GM18519 (cell line): ENCODE measurements at regions not wholly inside any gene's neighbourhood (a gene's known extent, or its start where the extent isn't known, plus 50 kb on each side); places are given as distances from the start of the nearest gene placed in this dataset.
"Not testable (repeated sequence)": the region's sequence is repeated elsewhere in the genome, so short reads cannot be mapped to it uniquely, and the experiment has no call there.

ENCODE experiments used
- ATAC-seq: cut with Tn5 transposase; IDR thresholded peaks from one replicate; pipeline ENCODE4 v1.9.1; 2021; ENCODE audit warnings: mild to moderate bottlenecking, moderate library complexity; ENCODE audit not compliant: unreplicated experiment, low FRiP score

DNA sequence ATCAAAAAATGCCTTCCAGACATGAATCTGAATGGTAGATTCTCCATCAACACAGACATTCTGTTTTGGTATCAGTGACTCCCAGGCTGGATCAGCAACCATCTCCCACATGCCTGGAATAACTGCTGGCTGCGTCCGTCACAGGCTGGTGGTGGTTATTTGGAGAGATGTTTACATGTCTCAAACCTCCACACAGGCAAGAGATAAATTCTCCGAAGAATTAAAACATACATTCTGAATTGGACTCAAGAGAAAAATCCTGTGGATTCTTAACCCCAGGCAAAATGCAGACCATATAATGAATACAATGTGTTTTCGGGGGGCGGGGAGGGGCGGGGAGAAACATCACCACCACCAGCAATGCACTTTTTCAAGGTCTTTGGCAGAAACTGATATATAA, 108.2 kb downstream of the THBS2 start:
- ATAC-seq, result no peak

DNA sequence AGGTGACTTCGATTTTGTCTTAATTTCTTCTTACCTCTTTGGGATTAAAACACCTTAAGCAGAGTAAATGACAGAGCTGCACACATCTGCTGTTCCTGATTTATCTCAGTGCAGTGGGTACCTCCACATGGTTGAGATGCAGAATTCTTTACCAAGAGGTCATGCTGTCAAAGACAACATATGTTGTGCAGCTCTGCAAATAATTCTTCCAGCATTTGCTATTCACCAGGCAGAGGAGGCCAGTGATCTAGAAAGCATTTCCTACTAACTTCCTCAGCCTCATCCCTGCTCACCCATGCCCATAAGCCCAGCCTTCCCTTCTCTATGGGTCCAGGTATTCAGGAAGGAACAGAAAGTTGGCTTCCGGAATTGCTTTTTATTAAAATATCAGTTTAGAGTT, 109.3 kb downstream of the THBS2 start:
- ATAC-seq, result no peak

DNA sequence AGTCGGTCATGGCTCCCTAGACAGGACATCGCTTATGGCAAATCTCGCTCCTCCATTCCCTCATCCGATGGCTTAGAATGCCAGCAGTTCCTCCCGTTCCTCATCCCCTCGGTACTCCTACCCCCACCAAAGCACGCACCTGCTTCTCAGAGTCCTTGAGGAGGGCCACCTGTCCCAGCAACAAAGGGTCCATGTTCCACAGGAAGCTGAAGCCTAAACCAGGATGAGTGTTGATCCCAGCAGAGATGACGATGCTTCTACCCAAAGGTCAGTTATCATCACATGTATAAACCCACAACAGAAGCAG, 111.2 kb downstream of the THBS2 start:
- no peak for ATAC-seq

DNA sequence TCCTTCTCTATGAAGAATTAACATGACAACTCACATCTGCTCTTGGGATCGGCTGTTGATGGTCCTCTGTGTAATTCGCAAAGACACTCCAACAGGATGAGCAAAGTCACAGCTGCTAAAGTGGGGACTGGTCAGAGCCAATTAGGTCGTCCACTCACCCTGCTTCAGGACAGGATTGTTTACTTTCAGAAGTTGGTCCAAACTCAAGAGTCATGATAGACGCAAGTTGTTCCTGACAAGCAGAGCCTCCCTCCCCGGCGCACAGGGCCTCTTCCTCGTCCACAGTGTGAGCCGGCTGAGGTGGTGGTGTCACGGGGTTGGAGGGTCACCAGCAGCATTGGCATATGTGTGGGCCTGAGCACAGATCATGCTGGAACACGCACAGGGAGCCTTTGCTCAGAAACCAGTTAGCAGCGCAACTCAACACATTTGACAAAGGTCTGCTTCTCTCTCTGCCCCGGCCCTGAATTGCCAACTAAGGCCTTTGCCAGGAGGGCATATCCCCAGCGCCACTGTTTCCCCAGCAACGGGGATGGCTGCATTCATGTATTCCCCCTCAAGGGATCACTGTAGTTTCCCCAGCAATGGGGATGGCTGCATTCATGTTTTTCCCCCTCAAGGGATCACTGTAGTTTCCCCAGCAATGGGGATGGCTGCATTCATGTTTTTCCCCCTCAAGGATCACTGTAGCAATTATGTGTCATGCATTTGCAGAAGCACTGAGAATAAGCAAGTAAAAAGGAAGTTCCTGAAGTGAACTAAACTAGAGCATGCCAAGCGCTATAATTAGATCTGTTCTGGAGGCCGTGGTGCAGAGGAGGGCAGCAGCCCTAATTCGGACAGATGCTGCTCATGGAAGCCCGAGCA, 111.7 kb downstream of the THBS2 start:
- no peak for ATAC-seq

DNA sequence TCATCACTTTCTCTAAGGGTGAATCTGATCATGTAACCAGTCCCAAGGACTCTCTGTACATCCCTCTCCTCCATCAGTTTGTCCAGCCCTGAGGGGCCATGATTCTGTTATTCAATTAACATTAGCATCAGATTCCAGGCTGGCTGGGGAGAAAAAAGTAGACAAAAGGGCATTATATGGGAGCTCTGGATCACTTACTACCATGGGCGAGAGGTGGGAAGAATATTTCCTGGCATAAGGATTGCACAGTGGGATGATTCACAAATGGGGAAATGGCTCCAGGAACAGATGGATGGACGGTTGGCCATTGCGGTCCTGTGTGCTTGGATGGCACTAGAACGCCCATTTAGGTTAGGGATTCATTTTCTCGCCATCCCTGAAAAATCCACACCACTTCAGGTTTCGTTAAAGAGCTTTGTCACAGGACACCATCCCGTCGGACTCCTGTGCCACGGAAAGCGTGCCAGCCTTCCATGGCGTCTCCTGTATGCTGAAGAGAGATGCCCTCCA, 112.6 kb downstream of the THBS2 start:
- no peak for ATAC-seq

DNA sequence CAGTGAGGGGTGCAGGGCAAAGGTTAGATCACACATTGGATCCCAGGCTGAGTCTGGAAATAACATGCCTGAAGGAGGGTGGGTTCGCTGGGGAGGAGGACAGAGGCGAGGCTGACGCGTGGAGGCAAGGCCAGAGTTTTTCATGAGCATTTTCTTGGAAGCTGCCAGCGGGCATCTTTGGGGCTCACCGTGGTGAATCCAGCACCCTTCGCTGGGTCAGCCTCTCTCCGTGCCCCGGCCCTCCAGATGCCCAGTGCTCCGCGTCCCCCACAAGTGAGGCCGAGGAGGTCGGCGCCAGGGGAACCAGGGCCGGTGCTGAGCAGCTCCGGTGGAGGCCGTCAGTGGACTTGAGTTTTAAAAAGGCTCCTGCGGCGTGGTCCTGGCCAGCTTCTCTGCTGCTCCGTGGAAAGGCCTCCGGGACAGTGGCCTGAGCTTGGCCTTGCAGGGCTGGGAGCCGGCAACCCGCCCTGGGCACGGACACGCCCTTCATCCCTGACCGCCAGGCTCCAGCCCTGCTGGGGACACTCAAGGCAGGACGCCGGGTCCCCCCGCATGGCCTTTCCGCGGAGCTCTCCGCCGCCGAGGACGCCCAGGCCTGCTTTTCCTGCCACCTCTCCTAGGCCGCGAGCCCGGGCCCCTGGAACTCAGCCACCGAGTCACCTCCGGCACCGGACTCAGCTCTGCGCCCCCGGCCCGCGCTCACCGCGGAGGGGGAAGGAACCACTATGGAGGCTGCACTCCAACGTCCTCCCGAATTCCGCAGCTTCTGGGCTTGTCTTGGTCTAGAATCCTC, 114.3 kb downstream of the THBS2 start:
- ATAC-seq, result no peak

DNA sequence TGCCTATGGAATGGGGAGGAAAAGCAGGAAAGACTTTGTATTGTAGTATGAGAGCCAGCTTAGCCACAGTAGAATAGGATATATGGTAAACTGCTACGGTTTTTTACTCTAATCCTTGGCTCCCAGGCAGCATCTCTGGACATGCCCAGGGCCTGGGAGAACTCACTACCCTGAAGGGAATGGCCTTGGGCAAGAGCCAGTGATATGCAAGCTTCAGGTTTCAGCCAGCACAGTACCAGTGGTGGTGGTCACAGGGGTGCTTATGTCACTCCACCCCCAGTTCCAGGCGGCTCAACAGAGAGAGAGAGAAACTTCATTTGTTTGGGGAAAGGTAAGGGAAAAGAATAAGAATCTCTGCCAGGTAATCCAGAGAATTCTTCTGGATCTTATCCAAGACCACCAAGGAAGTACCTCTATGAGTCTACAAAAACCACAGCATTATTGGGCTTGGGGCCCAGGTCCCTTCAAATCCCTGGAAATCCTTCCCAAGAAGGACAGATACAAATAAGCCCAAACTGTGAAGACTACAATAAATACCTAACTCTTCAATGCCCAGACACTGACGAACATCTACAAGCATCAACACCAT, 121.2 kb downstream of the THBS2 start:
- ATAC-seq, result no peak

DNA sequence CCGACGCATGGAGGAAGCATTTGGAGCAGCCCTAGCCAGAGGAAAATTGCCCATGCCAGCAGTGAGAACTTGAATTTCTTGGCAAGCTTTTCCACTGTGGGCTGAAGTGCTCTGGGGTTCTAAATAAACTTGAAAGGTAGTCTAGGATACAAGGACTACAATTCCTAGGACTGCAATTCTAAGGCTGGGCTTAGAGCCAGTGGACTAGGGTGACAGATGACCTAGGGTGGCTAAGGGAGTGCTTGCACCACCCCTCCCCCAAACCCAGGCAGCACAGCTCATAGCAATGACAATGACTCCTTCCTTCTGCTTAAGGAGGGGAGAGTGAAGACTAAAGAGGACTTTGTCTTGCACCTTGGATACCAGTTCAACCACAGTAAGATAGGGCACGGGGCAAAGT, 122.3 kb downstream of the THBS2 start:
- no peak for ATAC-seq

DNA sequence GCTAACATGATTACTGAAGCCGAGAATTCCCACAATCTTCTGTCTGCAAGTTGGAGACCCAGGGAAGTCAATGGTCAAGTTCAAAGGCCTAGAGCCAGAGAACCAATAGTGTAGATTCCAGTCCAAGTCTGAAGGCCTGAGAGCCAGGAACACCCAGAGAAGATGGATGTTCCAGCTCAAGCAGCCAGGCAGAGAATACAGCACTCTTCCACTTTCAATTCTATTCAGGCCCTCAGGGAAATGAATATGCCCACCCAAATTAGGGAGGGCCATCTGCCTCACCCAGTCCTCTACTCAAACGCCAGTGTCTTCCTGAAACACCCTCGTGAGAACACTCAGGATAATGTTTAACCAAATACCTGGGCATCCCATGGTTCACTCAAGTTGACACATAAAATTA, 123.5 kb downstream of the THBS2 start:
- ATAC-seq, result no peak

DNA sequence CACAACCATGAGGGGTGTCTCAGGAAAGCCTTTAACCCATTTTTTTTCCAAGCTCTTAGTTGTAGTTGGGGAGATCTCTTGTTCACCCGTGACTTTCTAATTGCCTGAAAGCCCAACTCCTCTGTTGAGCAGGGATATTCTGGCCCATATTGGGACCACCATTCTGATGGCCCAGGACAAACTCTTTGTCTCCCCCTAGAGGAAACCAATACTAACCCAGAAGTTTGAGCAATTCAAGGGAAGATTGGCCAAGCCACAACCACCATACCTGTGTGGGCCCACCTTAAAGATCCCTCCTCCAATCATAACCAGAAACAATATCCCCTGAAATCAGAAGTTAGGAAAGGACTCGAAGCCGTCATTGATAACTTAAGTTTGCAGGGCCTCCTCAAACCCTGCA, 132.6 kb downstream of the THBS2 start:
- no peak for ATAC-seq

DNA sequence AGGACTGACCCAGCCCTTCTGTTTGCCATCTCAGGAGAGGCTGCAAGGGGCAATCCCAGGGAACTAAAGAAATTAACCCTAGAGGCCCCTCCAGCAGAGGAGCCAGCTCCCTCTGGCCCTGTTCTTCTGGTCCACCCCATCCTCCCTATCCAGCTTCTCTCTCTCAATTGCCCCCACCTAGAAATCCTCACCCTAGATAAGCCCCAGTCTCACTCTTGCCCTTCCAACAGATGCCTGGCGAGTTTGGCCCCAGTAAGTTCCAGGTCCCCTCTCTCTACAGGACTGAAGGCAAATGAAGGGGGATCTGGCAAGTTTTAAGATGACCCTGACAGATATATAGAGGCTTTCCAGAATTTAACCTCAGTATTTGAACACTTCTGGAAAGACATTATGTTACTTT, 134.0 kb downstream of the THBS2 start:
- no peak for ATAC-seq

DNA sequence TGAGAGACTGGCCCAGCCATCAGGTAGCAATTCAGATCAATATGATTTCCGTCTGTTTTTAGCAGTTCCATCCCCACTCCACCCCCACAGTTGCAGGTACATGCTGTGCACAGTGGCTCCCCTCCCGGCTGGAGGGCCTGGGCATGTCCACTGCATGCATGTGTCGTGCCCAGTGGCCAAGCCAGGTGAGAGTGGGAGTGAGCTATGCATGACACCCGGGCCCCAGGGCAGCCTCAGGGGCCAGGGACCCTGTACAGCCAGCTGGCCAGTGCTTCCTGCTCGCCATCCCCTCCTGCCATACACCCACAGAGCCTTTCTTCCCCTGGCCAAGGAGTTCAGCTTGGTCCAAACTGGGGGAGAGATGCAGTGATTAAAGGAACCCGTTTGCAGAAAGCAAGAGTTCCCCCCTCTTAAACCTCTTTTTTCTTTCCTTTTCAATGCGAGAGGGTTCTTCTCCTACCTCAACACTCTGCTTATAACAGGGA, 135.3 kb downstream of the THBS2 start:
- ATAC-seq, result no peak

DNA sequence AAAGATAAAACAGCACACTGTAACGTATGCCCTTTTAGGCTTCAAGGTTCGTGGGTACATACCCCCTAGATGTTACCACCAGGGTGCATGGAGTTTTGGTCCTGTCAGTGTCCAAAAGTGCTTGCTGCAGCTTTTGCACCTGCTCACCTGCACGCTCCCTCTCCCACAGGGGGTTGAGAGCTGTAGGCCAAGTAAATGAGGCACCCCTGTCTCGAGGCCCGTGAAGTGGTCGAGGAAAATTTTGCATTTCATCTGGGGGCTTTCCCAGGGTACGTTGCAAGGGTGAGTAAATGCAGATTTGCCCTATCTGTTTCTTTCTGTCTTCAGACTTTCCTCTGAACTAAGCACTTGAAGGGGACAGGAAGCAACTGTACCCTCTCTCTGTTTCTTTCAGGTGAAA, 136.0 kb downstream of the THBS2 start:
- ATAC-seq, result no peak

DNA sequence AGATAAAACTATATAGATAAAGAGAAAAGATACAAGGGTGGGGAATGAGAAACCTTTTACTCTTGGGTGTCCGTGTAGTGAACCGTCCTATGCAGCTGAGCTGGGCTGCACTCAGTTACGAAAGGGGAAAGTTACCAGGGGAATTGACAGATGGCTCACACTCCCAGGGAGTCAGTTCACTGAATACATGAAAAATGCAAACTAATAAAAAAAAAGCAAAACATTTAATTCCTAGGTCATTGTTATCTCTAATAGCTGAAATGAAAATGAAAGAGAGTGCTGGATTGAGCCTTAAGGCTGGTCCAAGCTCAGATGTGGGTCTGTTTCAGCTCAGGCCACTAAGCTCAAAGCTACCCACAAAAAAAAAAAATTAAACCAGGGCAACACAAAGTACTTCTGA, 138.0 kb downstream of the THBS2 start:
- no peak for ATAC-seq

DNA sequence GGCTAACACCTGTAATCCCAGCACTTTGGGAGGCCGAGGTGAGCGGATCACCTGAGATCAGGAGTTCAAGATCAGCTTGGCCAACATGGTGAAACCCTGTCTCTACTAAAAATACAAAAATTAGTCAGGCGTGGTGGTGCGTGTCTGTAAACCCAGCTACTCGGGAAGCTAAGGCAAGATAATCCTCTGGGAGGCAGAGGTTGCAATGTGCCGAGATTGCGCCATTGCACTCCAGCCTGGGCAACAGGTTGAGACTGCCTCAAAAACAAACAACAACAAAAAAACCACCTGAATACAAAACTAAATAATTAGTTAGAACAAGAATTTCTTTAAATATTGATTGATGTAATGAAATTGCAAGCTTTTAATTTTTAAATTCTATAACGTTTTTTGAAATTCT, 139.0 kb downstream of the THBS2 start:
- not testable (repeated sequence) for ATAC-seq

DNA sequence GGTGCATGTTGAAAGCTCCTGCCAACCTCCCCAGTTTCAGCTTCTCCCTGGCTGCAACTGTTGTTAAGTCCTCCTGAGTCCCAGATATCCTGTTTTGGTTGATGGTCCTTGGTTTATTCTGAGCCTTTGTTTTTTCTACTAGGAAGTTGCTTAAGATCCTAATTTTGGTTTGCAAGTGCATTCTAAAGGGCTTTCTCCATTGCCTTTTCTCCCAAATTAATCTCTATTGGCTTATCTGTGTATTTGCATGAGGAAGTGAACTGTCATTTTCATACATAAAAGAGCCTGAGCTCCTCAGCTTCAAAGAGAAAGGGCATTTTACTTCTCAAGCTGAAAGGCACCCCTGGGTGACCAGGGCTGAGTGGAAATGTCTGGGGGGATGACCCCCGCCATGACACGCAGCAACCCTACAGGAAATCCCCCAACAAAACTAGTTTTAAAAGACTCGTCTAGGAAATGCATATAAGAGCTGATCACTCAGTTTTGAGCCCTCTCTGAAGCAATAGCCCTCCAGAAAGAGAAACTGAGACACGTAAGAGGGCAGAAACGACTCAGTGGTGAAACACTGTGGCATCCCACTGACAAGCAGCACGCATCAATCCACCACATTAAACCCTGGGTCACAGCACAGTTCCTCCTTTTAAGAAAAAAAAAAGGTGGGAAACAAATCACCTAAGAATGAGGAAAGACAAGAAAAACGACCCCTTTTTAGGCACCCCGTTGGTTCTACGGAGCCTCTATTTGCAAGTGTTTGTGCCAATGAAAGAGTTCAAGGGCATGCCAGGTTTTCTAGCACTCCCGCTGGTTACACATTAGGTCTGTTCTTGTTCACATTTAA, 140.9 kb downstream of the THBS2 start:
- peak; percentile 65 for ATAC-seq

DNA sequence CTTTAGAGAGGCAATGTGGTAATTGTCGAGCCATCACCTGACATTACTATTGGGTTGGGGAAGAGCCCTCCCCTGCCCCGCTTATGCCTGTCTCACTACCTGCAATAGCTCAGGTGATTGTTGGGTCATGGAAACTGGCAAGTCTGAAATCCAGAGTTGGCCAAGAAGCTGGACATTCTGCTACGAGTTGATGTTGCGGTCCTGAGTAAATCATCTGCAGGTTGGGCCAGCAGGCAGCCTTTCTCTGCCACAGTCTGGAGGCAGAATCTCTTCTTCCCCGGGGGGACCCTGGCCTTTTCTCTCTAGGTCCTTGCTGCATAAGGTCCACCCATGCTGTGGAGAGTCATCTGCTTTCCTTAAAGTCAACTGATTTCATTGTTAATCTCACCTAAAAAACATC, 142.4 kb downstream of the THBS2 start:
- no peak for ATAC-seq

DNA sequence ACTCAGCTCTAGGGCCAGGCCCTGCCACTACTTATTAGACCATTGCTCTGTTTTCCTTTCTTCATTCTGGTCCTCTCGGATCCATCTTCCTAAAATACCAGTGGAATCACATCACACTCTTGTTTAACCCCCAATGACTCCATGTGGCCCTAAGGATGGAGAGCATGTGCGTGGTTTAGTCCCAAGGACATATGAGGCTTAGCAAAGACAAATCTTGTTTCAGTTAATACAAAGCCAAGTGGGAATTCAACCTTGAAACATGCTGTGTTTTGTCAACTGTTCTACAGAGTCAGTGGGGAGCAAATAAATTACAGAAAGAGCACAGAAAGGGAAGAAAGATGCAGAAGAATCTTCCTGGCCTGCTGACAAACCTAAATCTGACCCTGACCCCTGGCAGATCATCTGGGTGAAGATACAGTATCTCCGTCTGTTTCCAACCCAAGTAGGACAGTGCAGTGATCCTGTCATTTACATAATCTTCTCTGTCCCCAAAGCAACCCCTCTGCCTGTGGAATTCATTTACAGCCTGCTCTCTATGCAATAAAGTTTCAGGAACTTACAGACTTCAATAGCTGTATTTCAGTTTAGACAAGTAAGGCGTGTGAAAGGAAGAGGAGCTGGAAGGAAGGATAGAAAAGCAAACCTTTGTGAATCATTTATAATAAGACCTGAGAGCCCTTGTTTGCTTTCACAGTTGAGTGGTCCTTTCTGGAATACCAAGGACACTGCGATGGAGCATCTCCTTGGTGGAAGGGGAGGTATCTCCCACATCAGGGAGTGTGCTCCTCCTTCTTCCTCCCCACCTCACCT, 144.0 kb downstream of the THBS2 start:
- no peak for ATAC-seq

DNA sequence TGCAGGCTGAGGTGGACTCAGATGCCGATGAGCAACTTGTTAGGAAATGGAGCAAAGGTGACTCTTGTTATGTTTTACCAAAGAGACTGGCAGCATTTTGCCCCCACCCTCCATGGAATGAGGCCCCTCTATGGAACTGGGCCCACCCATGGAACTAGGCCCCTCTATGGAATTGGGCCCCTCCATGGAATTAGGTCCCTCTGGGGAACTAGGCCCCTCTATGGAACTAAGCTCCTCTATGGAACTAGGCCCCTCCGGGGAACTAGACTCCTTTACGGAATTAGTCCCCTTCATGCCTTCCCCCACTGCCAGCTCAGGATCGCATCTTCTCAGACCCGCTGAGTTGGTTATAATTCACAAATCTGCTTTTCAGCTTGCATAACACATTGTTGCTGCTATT, 144.9 kb downstream of the THBS2 start:
- ATAC-seq, result no peak

DNA sequence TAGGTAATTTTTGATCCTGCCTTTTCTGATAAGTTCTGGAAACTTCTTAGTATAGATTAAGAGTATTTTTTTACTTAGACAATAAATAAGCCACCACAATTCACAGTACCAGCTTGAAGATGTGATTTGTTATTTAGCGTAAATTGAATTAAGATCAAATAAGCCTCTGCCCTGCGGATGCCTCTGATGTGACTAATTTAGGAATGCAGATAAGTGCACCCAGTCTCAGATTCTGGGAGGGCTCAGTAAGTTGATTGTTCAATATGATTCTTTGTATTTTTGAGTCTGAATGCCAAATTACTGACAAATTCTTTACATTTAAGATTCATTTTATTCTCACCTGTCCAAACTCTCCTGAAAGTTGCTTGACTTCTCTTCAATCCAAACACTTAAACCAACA, 147.5 kb downstream of the THBS2 start:
- no peak for ATAC-seq
